HUES48 (cell line): ENCODE measurements at regions not wholly inside any gene's neighbourhood (a gene's known extent, or its start where the extent isn't known, plus 50 kb on each side); places are given as distances from the start of the nearest gene placed in this dataset.
"Not testable (repeated sequence)": the region's sequence is repeated elsewhere in the genome, so short reads cannot be mapped to it uniquely, and the experiment has no call there.

Experiments used
- H3K27ac ChIP-seq: one replicate; pipeline ENCODE4 v1.7.0; 2013; ENCODE audit warnings: low read depth, low read length, inconsistent platforms
- H3K27me3 ChIP-seq: 2 replicates; pipeline ENCODE4 v1.6.1; 2013; ENCODE audit warnings: mild to moderate bottlenecking, low read length; ENCODE audit not compliant: control insufficient read depth, insufficient read depth
- H3K36me3 ChIP-seq: 2 replicates; pipeline ENCODE4 v1.6.1; 2013; ENCODE audit warnings: low read length; ENCODE audit not compliant: control insufficient read depth, insufficient read depth
- H3K4me1 ChIP-seq: 2 replicates; pipeline ENCODE4 v1.6.1; 2013; ENCODE audit warnings: mild to moderate bottlenecking, low read length; ENCODE audit not compliant: control insufficient read depth, insufficient read depth
- H3K4me3 ChIP-seq: 2 replicates; pipeline ENCODE4 v1.5.1; 2013; ENCODE audit warnings: mild to moderate bottlenecking, low read depth, low read length
- H3K9ac ChIP-seq: 2 replicates; pipeline ENCODE4 v1.6.1; 2013; ENCODE audit warnings: mild to moderate bottlenecking, low read depth, low read length, moderate library complexity
- H3K9me3 ChIP-seq: 2 replicates; pipeline ENCODE4 v1.6.1; 2013; ENCODE audit warnings: low read length; ENCODE audit not compliant: control insufficient read depth, insufficient read depth

DNA sequence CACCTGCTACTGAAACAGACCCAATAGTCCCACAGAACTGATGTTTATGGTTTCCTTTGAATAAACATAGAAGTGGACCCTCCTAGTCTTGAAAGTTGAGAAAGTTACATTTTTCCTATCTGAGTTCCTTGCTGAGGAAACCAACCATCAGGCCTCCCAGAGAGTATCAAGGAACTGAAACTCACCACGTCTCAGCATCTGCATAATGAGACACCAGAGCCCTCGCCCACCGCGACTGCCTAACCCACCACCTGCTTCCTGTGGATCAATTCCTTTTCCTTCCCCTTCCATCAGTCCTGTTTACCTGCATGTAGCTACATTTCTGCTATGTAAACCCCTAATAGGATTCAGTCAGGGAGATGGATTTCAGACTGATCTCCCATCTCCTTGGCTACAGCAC is 443.2 kb upstream of the TMEM132C start:
- Histone ChIP-seq H3K36me3 (no peaks in the 10 kb centered on the region), H3K9me3 (peaks cover 2% of the 10 kb centered on the region; the same call in 1 of the 2 replicates), H3K4me1 (peaks cover 6% of the 10 kb centered on the region; the same call in 1 of the 2 replicates), H3K4me3 (no peak overlapping the region), H3K9ac (no peak overlapping the region), H3K27me3 (no peaks in the 10 kb centered on the region), H3K27ac (no peak overlapping the region)

DNA sequence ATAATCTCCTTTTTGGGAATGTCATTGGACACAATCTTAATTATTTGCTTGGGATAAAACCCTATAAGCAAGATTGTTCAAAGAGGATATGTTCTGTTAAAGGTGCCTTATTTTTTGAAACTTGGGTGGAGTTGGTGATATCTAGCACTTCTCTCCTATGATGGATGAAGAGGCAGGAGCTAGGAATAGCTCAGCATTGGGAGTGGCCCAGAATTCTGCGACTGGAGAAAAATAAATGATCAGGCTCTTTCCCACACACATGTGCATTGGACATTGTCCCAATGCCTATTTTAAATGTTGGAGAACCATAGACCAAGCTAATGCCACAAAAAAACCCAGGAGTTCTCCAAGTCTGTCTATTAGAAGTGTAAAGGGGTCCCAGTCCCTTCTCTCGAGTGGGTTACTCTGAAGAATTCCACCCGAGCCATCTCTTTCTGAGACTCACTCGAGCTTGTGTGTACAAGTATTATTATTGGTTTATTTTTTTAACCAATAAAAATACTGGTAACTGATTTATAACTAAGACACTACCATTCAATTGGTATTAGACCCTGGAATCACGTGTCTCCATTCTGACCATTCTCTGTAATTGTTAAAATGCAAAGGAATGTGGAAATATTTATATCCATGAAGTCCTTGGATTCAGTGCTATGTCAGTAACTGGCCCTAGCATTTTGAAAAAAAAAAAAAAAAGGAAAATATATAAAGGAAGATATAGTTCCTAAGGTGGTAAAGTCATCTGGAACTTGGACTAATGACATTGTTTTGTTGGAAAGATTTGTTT is 437.5 kb upstream of the TMEM132C start:
- Histone ChIP-seq H3K9ac (no peak overlapping the region), H3K4me3 (no peak overlapping the region), H3K4me1 (no peaks in the 10 kb centered on the region), H3K9me3 (peaks cover 2% of the 10 kb centered on the region; the same call in 1 of the 2 replicates), H3K36me3 (no peaks in the 10 kb centered on the region), H3K27me3 (no peaks in the 10 kb centered on the region), H3K27ac (no peak overlapping the region)

DNA sequence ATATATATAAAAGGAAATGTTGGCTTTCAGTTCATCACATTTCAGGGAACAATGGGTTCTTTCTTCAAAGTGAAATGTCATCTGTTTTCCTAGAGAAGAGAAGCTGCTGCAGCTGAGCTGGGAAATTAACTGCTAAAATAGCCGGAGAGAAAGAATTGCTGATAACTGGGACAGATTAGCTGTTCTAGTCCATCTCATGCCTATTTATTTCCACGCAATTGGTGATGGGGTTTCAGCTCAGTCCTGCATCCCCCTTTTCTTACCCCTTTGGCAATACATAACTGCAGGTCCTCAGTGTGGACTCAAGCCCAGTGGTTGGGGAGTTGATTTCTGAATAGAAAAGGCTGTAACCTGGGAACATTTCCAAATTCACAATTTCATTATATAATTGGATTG is 436.9 kb upstream of the TMEM132C start:
- Histone ChIP-seq H3K9me3 (peaks cover 2% of the 10 kb centered on the region; the same call in 1 of the 2 replicates), H3K36me3 (no peaks in the 10 kb centered on the region), H3K9ac (no peak overlapping the region), H3K27ac (no peak overlapping the region), H3K4me1 (no peaks in the 10 kb centered on the region), H3K27me3 (no peaks in the 10 kb centered on the region), H3K4me3 (no peak overlapping the region)

DNA sequence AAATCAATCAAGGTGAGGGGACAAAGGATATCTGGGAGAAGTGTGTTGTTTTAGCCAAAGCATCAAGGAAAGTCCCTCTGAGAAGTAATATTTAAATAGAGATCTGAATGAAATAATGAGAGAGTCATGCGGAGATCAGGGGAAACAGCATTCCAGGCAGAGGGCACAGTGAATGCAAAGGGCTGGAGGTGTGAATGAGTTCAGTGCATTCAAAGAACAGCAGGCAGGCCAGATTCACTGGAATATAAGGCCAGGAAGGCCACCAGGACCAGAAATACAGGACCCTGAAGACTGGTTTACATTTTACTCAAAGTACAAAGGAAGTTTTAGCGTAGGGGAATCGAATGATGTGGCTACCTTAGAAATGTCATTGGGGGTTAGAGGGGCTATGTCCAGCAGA is 436.2 kb upstream of the TMEM132C start:
- H3K9ac ChIP-seq, result no peak overlapping the region
- no peaks in the 10 kb centered on the region; the same call in 1 of the 2 replicates for H3K4me1 ChIP-seq
- H3K4me3 ChIP-seq, result no peak overlapping the region
- peaks cover 2% of the 10 kb centered on the region; the same call in 1 of the 2 replicates for H3K9me3 ChIP-seq
- no peaks in the 10 kb centered on the region for H3K27me3 ChIP-seq
- H3K36me3 ChIP-seq, result no peaks in the 10 kb centered on the region
- no peak overlapping the region for H3K27ac ChIP-seq

DNA sequence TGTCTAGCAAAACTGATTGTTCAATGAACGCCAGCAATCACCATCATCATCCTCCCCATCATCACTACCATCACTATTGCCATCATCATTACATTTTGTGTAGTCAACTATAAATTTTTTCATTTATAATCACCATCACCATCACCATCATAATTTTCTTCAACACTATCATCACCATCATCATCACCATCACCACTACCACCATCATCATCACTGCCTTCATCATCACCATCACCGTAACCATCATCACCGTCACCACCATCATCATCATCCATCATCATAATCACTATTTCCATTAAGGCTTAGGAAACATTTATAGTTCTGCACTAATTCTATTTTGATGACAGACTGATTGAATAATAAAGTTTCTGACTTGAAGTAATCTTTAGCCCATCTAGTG is 434.8 kb upstream of the TMEM132C start:
- no peaks in the 10 kb centered on the region for H3K9me3 ChIP-seq
- no peaks in the 10 kb centered on the region for H3K27me3 ChIP-seq

DNA sequence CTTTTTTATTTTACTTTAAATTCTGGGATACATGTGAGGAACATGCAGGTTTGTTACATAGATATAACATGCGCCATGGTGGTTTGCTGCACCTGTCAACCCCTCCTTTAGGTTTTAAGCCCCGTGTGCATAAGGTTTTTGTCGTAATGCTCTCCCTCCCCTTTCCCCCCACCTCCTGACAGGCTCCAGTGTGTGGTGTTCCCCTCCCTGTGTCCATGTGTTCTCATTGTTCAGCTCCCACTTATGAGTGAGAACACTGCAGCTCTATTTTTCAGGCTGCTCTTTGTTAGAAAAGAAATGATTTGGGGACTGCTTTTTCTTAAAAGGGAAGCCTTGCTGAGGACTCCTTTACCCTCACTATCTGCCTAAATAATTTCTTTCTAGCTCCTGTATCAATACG is 430.2 kb upstream of the TMEM132C start:
- not testable (repeated sequence) for H3K4me3 ChIP-seq, H3K27me3 ChIP-seq, H3K9ac ChIP-seq, H3K9me3 ChIP-seq, H3K27ac ChIP-seq, H3K36me3 ChIP-seq, H3K4me1 ChIP-seq

More for the DNA sequence above, 434.8 kb upstream of the TMEM132C start:
- Histone ChIP-seq H3K36me3 (no peaks in the 10 kb centered on the region), H3K4me3 (no peak overlapping the region), H3K9ac (no peak overlapping the region), H3K27ac (no peak overlapping the region), H3K4me1 (peaks cover 4% of the 10 kb centered on the region; the same call in 1 of the 2 replicates)

DNA sequence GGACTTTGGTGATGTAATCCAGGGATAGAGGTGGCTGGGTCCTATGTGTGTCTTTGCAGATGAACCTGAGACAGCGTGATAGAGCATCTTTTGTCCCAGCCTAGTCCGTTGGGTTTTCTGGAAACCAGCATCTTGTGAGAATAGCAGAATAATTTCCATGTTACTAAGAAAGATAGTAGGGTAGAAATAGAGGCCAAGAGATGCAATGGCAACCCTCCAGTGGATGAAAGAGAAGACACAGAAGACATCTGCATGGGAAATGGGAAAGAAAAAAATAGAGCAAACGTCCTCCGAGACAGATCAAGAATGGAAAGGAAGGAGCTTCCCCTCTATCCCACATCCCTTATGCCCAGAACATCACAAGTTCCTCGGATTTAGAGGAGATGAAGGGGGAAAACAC is 409.3 kb upstream of the TMEM132C start:
- Histone ChIP-seq H3K27me3 (no peaks in the 10 kb centered on the region), H3K36me3 (no peaks in the 10 kb centered on the region), H3K27ac (no peak overlapping the region), H3K9ac (no peak overlapping the region), H3K9me3 (no peaks in the 10 kb centered on the region), H3K4me3 (no peak overlapping the region), H3K4me1 (no peaks in the 10 kb centered on the region)

DNA sequence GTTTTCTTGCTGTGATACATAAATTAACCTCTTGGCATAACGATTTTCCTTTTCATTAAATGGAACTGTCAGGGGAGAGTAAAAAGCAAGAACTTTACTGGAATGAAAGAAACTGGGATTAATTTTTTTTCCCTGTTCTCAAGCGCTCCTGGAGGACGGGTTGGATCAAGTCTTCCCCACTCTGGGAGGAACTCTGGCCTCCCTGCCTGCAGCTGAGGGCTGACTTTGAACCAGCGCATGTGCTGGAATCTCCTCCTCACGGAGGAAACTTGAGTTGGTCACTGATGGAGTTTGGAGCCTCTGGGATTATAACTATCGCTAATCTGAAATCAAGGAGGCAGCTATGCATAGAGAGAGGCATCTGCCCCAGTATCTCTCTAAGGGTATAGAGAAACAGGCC is 406.4 kb upstream of the TMEM132C start:
- Histone ChIP-seq H3K27ac (no peak overlapping the region), H3K36me3 (no peaks in the 10 kb centered on the region), H3K27me3 (no peaks in the 10 kb centered on the region), H3K9me3 (peaks cover 3% of the 10 kb centered on the region; the same call in 1 of the 2 replicates), H3K9ac (no peak overlapping the region), H3K4me3 (no peak overlapping the region), H3K4me1 (no peaks in the 10 kb centered on the region)

DNA sequence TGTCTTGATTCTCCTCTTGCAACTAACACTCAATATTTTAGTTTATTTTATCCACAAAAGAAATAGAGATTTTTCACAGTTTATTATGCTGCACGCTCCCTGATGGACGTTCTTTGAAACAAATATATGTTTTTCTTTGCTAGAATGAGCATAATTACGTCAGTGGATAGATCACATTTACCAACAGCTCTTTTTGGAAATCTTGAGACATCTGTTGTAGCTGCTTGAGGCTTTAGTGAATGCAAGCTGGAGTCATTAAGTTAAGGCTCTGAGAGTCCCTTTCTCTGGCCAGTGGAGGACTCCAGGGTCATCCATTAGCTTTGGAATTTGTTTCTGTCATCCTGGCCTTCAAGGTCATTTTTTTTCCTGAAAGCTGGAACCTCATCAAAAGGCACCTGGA is 405.6 kb upstream of the TMEM132C start:
- H3K9ac ChIP-seq, result no peak overlapping the region
- H3K9me3 ChIP-seq, result peaks cover 6% of the 10 kb centered on the region
- no peaks in the 10 kb centered on the region for H3K4me1 ChIP-seq
- H3K27ac ChIP-seq, result no peak overlapping the region
- H3K27me3 ChIP-seq, result no peaks in the 10 kb centered on the region
- H3K4me3 ChIP-seq, result no peak overlapping the region
- no peaks in the 10 kb centered on the region for H3K36me3 ChIP-seq

DNA sequence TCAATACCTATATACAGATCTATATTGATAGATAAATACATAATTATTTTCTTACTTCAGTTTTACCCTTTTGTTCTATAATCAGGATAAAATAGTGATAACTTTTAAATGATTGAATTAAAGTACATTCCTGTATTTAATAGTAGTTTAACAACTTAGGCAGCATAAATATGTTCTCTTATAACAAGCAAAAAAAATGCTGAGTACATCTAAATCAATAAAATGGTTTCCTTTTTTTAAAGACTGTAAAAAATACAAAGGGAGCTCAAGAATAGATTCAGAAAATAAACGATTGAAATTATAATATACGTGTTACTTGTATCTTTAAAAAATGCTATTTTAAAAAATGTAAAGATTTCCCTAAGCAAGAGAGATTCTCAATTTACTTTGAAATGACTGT is 393.7 kb upstream of the TMEM132C start:
- Histone ChIP-seq H3K27ac (no peak overlapping the region), H3K9me3 (no peaks in the 10 kb centered on the region), H3K36me3 (no peaks in the 10 kb centered on the region), H3K4me1 (no peaks in the 10 kb centered on the region), H3K27me3 (no peaks in the 10 kb centered on the region), H3K4me3 (no peak overlapping the region), H3K9ac (no peak overlapping the region)

DNA sequence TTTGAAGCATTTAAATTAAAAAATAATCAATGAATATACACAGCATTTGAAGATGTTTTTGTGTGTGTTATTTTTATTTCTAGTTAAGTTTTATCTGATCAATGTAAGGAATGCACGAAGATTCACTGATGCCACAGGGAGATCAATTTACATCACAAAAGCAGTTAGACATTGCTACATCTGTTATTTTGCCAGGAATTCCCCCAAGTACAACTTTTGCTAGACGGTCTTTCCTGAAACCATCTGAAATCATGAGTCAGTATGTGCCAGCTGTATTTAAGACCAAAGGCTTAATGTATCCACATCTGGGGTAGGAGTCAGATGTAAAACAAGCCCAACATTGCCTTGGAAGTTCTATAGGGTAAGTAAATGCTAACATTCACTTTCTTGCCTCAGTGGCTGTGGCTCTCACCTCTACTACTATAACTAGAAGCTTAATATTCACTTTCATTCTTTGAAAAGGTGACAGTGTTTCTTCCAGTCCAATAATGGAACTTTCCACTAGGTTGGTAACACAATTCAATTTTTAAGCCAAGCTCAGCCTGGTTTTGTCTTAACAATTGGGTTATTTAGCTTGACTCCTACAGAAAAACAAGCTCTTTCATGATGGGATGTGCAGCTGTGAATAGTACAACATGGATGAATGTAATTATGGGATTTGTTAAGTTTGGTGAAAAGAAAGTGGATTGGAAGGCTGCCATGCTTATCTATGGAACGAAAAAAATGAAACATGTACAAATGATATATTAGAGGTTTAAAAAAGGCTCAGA is 385.4 kb upstream of the TMEM132C start:
- Histone ChIP-seq H3K4me3 (no peak overlapping the region), H3K27me3 (no peaks in the 10 kb centered on the region), H3K4me1 (peaks cover 5% of the 10 kb centered on the region), H3K27ac (no peak overlapping the region), H3K36me3 (no peaks in the 10 kb centered on the region), H3K9ac (no peak overlapping the region), H3K9me3 (no peaks in the 10 kb centered on the region)
